HCT116 (cell line): ENCODE measurements at regions not wholly inside any gene's neighbourhood (a gene's known extent, or its start where the extent isn't known, plus 50 kb on each side); places are given as distances from the start of the nearest gene placed in this dataset.
"Not testable (repeated sequence)": the region's sequence is repeated elsewhere in the genome, so short reads cannot be mapped to it uniquely, and the experiment has no call there.

ENCODE experiments used
- ATAC-seq: fragments of 200-7000 bp; cut with Tn5 transposase; 2 replicates; pipeline ENCODE4 v1.9.1; 2020; ENCODE audit warnings: mild to moderate bottlenecking, moderate library complexity
- BruUV-seq: library from RNA; stranded (reverse); fragments of 400-500 nt; replicated peaks from 2 replicates; lab custom pipeline; 2021; lab: Mats Ljungman, UMichigan
- CTCF ChIA-PET: fragments of 300-600 bp; sonication (Branson Sonifier 250); formaldehyde crosslinking; loops from one replicate; lab custom pipeline; 2021; ENCODE audit warnings: antibody characterized with exemption; lab: Charles Lee
- POLR2A ChIA-PET: fragments of 300-600, 350-600 bp; sonication (Branson Sonifier 250); formaldehyde crosslinking; loops from one replicate; lab custom pipeline; 2021; ENCODE audit warnings: antibody characterized with exemption; lab: Charles Lee
- RAD21 ChIA-PET, 2 experiments: fragments of 300-600 bp; sonication (Branson Sonifier 250); formaldehyde crosslinking; loops; one replicate each; lab custom pipeline; 2023; ENCODE audit warnings: low total read pairs in 2 of 2; ENCODE audit not compliant: uncharacterized antibody in 2 of 2, unreplicated experiment in 2 of 2, low non-redundant PET in 1 of 2; lab: Charles Lee
- DNase-seq: peaks from one replicate; pipeline ENCODE4 v3.0.0-alpha.2; 2010; ENCODE audit warnings: low read depth, low spot score
- H2AFZ ChIP-seq: fragments of 200-600 bp; shearing (Covaris generic), sonication (generic); 2 replicates; pipeline ENCODE4 v1.6.1; 2017; ENCODE audit warnings: low read depth, mixed run types, mixed read lengths, antibody characterized with exemption, low read length; ENCODE audit not compliant: poor library complexity, severe bottlenecking
- H3K27ac ChIP-seq: 2 replicates; pipeline ENCODE4 v1.5.1; 2012; ENCODE audit warnings: low read depth, low read length
- H3K27me3 ChIP-seq: fragments of 200-600 bp; sonication (generic); 2 replicates; pipeline ENCODE4 v1.6.1; 2016; ENCODE audit warnings: mixed run types, low read length, mixed read lengths; ENCODE audit not compliant: insufficient read depth
- H3K36me3 ChIP-seq, 2 experiments: fragments of 200-500 bp in 1 of 2; fragments of 200-600 bp in 1 of 2; sonication (Bioruptor generic) in 1 of 2; sonication (generic) in 1 of 2; 2 replicates each; pipeline versions ENCODE4 v1.5.1 to v1.6.1; 2014 to 2016; ENCODE audit warnings: low read length in 2 of 2, inconsistent platforms in 1 of 2, mixed read lengths in 1 of 2, mixed run types in 1 of 2; ENCODE audit not compliant: insufficient read depth in 2 of 2, control insufficient read depth in 1 of 2
- H3K4me1 ChIP-seq, 2 experiments: fragments of 200-600 bp in 1 of 2; sonication (generic) in 1 of 2; 2 replicates each; pipeline versions ENCODE4 v1.5.1 to v1.6.1; 2012 to 2017; ENCODE audit warnings: low read length in 2 of 2, inconsistent platforms in 1 of 2, mild to moderate bottlenecking in 1 of 2, mixed read lengths in 1 of 2, mixed run types in 1 of 2, moderate library complexity in 1 of 2; ENCODE audit not compliant: insufficient read depth in 2 of 2, control insufficient read depth in 1 of 2
- H3K4me2 ChIP-seq: fragments of 200-600 bp; sonication (generic); 2 replicates; pipeline ENCODE4 v1.6.1; 2017; ENCODE audit warnings: mixed run types, low read length, mixed read lengths
- H3K4me3 ChIP-seq, 2 experiments: fragments of 200-600 bp in 1 of 2; sonication (generic) in 1 of 2; replicated peaks in 1 of 2; 2 replicates each; pipeline ENCODE4 v1.5.1; 2011 to 2016; ENCODE audit warnings: low read length in 2 of 2, control low read depth in 1 of 2, low read depth in 1 of 2, mild to moderate bottlenecking in 1 of 2, mixed read lengths in 1 of 2, mixed run types in 1 of 2
- H3K79me2 ChIP-seq: fragments of 200-600 bp; sonication (generic); 2 replicates; pipeline ENCODE4 v1.6.1; 2017; ENCODE audit warnings: mild to moderate bottlenecking, mixed run types, low read length, moderate library complexity, mixed read lengths; ENCODE audit not compliant: insufficient read depth
- H3K9ac ChIP-seq: fragments of 200-600 bp; sonication (generic); 2 replicates; pipeline ENCODE4 v1.6.1; 2016; ENCODE audit warnings: low read length, mixed read lengths
- H3K9me2 ChIP-seq: fragments of 200-600 bp; sonication (generic), shearing (Covaris generic); 2 replicates; pipeline ENCODE4 v1.6.1; 2017; ENCODE audit warnings: mixed run types, mild to moderate bottlenecking, moderate library complexity; ENCODE audit not compliant: insufficient read depth
- H3K9me3 ChIP-seq, 2 experiments: fragments of 200-500 bp in 1 of 2; fragments of 200-600 bp in 1 of 2; sonication (Bioruptor generic) in 1 of 2; sonication (generic) in 1 of 2; 2 replicates each; pipeline ENCODE4 v1.6.1; 2014 to 2017; ENCODE audit warnings: low read length in 2 of 2, mixed read lengths in 2 of 2, inconsistent platforms in 1 of 2, low read depth in 1 of 2, mild to moderate bottlenecking in 1 of 2, mixed run types in 1 of 2, moderate library complexity in 1 of 2; ENCODE audit not compliant: control insufficient read depth in 1 of 2, insufficient read depth in 1 of 2
- H4K20me1 ChIP-seq: fragments of 200-600 bp; sonication (generic), shearing (Covaris generic); 2 replicates; pipeline ENCODE4 v1.6.1; 2017; ENCODE audit warnings: mixed run types, mild to moderate bottlenecking, moderate library complexity; ENCODE audit not compliant: insufficient read depth
- intact Hi-C: fragments of 100-400 bp; cut with micrococcal nuclease; formaldehyde crosslinking; loops from 2 replicates; pipeline ENCODE4 v1.10.0; 2022

- DNase-seq, intact Hi-C loops, H3K9ac ChIP-seq, H3K4me1 ChIP-seq, H3K4me2 ChIP-seq, H3K27me3 ChIP-seq, POLR2A ChIA-PET, H3K9me2 ChIP-seq, H2AFZ ChIP-seq, RAD21 ChIA-PET, H3K4me3 ChIP-seq, H3K9me3 ChIP-seq, BruUV-seq, H3K79me2 ChIP-seq, H4K20me1 ChIP-seq, H3K36me3 ChIP-seq, CTCF ChIA-PET, H3K27ac ChIP-seq: not testable (repeated sequence)
- ATAC-seq = peak; percentile 59
Observed at GRCh38 chr7:73161727-73162126, 75.9 kb upstream of the SPDYE9 start.

DNA sequence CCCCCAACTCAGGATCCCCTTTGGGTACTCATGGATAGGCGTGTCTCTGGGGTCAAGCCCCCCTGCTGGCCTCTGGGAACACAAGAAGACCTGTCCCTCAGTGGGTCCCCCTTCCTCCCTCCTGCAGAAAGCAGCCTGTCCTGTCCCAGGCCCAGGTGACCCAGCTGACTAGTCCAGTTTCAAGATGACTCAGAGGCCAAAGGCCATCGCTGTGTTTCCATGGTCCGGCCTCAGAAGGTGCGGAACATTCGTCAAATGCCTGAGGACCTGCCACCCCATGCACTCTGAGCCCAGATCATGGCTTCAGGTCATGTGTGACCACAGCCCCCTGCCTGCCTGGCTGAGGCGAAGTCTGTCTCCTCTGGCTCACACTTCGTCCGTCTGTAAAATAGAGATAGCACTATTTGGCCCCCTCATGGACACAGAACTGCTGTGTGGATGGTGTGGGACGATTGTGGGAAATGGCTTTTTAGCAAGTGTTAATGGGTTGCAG is 71.4 kb upstream of the SPDYE9 start:
- H3K9ac ChIP-seq, H3K79me2 ChIP-seq, BruUV-seq, H2AFZ ChIP-seq, CTCF ChIA-PET, H3K9me3 ChIP-seq, H4K20me1 ChIP-seq, H3K9me2 ChIP-seq, H3K27me3 ChIP-seq, H3K4me3 ChIP-seq, DNase-seq, intact Hi-C loops, RAD21 ChIA-PET, POLR2A ChIA-PET, H3K36me3 ChIP-seq, H3K27ac ChIP-seq, H3K4me2 ChIP-seq, H3K4me1 ChIP-seq: not testable (repeated sequence)
- peak; percentile 43 for ATAC-seq

DNA sequence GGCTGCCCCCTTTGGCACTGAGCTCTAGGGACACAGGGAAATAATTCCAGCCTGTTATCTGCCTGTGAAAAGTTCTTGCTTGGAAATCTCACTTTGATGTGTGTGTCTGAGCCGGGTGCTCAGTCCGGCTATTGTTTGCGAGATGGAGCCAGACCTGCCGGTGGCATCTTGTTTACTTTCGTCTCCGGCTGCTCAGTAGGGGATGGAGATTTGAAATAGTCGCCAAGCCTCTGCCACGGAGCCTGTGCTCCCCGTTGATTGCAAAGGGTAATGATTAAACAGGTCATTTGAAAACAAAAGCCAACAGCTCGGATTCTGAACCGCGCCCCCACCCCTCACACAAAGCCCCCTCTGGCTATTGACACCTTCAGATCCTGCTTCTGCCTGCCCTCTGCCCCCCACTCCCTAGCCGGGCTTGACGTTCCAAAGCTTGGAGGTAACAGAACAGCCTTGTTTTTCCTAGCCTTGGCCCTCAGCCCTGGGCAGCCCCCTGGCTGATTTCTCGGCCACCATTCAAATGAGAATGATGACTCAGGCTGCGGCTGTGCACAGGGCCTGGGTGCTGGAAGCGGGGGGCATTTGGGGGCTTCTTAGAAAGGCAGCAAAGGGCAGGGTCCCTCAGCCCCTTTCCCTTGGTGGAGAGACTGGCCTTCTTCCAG is 70.8 kb upstream of the SPDYE9 start:
- POLR2A ChIA-PET, H3K36me3 ChIP-seq, H3K27ac ChIP-seq, H3K9me2 ChIP-seq, intact Hi-C loops, RAD21 ChIA-PET, H3K9me3 ChIP-seq, H3K4me3 ChIP-seq, H3K79me2 ChIP-seq, CTCF ChIA-PET, H3K4me1 ChIP-seq, H3K27me3 ChIP-seq, H3K9ac ChIP-seq, DNase-seq, H2AFZ ChIP-seq, H4K20me1 ChIP-seq: not testable (repeated sequence)
- peak; percentile 19 for ATAC-seq
- H3K4me2 ChIP-seq = peak overlapping the region; percentile 46
- BruUV-seq = TSS peak; percentile 69

DNA sequence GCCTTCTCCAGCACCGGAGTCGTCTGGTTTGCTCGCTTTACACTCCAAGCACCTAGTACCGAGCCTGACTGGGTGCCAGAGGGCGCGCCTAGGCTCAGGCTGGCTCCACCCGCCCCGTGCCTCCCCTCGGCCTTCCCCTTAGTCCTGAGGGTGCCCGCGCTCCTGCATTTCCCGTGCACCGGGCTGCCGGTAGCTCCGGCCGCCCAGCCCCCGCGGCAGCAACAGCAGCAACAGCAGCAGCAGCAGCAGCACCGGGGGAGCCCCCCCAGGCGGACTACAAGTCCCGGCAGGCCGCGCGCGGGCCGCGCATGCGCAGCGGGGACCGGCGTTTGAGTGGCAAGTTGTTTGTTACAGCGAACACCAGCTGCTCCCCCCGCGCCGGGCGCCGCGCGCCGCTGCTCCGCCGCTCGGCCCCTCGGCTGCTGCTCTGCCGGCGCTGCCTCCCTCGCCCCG is 68.8 kb upstream of the SPDYE9 start:
- H3K9ac ChIP-seq, CTCF ChIA-PET: not testable (repeated sequence)

More for the DNA sequence above, 68.8 kb upstream of the SPDYE9 start:
- H3K4me3 ChIP-seq, DNase-seq, H3K4me1 ChIP-seq, H3K9me3 ChIP-seq, BruUV-seq, H3K36me3 ChIP-seq, H4K20me1 ChIP-seq, POLR2A ChIA-PET, H2AFZ ChIP-seq, H3K79me2 ChIP-seq, H3K27ac ChIP-seq, intact Hi-C loops, H3K9me2 ChIP-seq, H3K27me3 ChIP-seq, RAD21 ChIA-PET, H3K4me2 ChIP-seq: not testable (repeated sequence)
- peak; percentile 79 for ATAC-seq
